NCI-H1417 treated with DMSO at 0.1 percent for 48 hours (cell line): ENCODE measurements at regions not wholly inside any gene's neighbourhood (a gene's known extent, or its start where the extent isn't known, plus 50 kb on each side); places are given as distances from the start of the nearest gene placed in this dataset.
"Not testable (repeated sequence)": the region's sequence is repeated elsewhere in the genome, so short reads cannot be mapped to it uniquely, and the experiment has no call there.

Source experiments
- DNase-seq: peaks from one replicate; lab custom pipeline; 2025; lab: John Stamatoyannopoulos, UW

- DNase-seq, result not testable (repeated sequence)
Observed at GRCh38 chr6:19612672-19613466, 224.3 kb upstream of the ID4 start.

DNA sequence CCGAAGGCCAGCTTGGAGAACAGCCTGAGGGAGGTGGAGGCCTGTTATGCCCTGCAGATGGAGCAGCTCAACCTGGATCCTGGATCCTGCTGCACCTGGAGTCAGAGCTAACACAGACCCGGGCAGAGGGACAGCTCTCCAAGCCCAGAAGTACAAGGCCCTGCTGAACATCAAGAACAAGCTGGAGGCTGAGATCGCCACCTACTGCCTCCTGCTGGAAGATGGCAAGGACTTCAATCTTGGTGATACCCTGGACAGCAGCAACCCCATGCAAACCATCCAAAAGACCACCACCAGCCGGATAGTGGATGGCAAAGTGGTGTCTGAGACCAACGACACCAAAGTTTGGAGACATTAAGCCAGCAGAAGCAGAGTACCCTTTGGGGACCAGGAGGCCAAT, 223.5 kb upstream of the ID4 start:
- DNase-seq, result no peak

DNA sequence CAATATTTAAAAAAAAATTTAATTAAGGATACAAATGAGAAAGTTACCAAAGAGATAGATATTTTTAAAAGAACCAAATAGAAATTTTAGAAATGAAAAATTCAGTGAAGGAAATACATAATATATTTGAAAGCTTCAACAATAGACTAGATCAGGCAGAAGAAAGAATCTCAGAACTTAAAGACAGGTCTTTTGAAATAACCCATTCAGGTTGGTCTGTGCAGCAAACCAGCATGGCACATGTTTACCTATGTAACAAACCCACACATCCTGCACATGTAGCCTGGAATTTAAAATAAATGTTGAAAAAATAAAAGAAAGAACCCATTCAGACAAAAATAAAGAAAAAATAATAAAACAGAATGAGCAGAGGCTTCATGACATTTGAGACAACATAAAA, 221.1 kb upstream of the ID4 start:
- DNase-seq, result no peak

- DNase-seq, result no peak
Observed at GRCh38 chr6:19632230-19632629, 204.9 kb upstream of the ID4 start.

DNA sequence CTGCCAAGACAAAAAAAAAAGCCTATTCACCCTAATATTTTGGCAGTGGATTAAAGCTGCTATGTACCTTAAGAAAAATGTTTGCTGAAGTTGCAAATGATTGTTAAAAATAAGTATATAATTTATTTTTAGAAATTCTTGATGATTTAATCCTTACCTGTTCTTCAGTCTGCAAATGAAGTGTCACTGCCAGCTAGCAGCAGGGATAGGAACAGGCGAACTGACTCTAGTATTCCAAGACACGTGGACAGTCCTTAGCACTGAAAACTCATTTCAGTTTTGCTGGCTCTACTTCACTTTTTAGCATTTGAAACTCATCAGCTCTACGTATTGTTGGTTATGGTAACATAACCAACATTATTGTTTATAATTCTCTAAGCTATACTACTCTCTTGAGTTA, 204.4 kb upstream of the ID4 start:
- DNase-seq, result no peak

DNA sequence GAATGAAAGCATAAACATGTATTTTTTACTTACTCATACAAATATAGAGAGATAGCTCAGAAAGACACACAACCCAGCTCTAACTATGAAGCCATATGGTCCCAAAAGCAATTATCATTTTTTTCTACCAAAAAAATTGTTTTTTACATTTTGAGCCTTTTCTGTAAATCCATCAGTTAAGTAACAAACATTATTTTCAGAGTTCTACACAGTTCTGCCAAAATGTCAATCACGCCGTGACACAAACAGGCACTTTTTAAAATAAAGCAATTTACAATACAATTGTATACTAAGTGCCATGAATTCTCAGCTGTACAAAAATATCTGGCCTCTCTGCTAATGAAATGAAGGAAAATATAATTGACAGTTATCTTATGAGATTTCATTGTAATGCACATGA, 201.4 kb upstream of the ID4 start:
- DNase-seq, result no peak

DNA sequence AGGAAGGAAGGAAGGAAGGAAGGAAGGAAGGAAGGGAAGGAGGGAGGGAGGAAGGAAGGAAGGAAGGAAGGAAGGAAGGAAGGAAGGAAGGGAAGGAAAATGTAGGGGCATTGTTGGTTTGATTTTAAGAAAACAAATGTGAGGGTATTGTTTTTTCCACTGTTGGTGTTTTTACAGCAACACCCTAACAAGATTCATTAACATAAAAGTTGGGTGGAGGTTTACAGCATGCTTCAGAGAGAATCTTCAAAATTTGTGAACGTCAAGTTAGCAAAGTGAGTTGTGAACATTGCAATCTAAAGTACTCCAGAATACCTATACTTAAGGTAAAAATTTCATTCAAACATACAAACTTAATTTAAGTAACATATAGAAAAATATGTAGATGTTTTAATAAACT, 200.2 kb upstream of the ID4 start:
- no peak for DNase-seq

GRCh38 chr6:19638931-19639330, 198.2 kb upstream of the ID4 start:
- DNase-seq, result no peak

DNA sequence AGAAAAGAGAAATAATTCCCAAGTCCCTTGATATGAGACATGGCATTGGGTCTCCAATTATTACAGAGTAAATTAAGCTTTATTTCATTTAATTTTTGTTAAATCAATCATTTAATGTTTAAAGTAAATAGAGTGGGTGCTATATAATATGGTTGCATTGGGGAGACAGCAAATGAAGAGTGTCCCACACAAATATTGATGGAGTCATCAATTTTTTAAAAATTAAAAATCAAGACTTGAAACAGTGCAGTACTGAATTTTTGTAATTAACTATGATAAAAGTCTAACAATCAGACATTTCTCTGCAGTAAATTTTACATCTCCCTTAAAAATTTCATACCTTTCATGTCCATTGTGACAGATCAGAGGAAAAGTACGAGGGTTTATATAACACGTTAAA, 193.9 kb upstream of the ID4 start:
- no peak for DNase-seq

- no peak for DNase-seq
Observed at GRCh38 chr6:19643713-19644112, 193.5 kb upstream of the ID4 start.

DNA sequence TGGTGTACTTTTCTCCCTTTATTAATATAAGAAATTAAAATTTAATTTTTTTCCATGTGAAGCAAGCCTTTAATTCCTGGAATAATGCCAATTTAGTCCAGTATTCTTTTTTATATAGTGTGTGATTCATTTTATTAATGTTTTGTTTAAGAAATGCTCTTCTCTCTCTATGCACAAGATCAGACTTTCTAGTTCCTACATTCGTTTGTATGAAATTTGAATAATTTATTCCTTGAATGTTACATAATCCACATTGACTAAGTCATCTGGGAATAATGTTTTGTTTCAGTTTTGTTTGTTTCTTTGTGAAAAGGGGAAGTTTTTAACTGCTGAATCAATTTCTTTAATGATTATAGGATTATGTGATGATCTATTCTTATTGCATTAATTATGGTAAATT, 181.4 kb upstream of the ID4 start:
- DNase-seq, result no peak

DNA sequence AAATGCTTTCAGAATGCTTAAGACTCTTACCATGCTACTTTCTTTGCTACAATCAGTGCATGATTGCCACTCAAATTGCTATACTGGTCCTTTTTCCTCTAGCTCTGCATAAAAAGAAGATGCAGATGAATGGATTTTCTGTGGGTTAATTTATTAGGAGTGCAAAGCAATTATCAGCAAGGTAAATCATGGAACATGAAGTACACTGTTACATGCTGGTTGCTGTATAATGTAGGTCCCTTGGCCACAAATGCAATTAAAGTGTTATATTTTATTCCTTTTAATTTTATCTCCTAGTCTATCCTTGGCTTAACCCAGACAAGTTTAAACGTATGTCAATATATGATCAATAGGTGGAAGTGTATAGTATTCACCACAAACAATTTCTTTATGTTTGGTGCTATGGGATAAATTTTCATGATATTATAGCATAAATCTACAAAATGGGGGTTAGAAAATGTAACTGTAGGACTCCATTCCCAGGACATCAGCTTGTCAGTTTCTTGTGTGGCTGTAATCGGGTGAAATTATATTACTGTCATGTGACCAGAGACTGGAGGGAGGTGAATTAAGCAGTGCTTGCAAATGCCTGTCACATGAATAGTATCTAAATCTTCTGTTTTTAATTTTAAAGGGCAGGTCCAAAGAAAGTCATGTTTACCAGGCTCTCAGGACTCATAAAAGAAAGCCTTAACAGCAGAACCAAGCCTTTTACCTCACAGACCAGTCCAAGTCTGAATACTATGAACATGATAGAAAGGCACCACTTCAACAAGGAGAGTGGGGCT, 176.9 kb upstream of the ID4 start:
- no peak for DNase-seq

GRCh38 chr6:19662911-19663310, 174.3 kb upstream of the ID4 start:
- DNase-seq, result no peak

- no peak for DNase-seq
Observed at GRCh38 chr6:19663479-19663878, 173.7 kb upstream of the ID4 start.

GRCh38 chr6:19664050-19664449, 173.1 kb upstream of the ID4 start:
- no peak for DNase-seq

DNA sequence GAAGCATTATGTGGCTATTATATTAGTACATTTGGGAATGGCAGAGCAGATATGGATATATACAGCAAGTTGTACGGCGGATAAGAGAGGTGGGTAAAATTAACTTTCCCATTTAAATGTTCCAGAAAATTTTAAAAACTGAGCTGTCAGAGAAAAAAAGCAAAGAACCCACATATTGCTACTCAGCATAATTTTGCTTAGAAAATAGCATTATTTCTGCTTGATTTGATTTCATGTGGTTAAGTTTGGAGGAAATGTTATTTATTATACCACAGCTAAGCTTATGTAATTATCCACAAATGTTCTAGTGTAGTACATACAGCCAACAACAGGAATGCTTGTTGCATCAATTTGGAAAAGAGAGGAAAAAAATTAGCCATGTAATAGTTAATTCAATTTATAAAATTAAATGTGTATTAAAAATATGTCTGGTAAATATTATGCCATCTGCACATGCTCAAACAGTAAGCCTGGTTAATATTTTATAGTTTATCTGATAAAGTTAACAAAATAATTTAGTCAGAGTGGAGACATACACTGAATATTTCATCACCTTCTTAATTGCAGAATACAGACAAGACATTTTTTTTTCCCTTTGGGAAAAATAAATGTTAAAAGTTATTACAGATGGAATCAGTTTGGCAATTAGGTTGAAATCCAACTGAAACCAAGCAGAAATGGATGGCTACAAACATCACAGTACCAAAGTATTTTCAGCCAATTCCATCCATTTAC, 172.1 kb upstream of the ID4 start:
- no peak for DNase-seq

DNA sequence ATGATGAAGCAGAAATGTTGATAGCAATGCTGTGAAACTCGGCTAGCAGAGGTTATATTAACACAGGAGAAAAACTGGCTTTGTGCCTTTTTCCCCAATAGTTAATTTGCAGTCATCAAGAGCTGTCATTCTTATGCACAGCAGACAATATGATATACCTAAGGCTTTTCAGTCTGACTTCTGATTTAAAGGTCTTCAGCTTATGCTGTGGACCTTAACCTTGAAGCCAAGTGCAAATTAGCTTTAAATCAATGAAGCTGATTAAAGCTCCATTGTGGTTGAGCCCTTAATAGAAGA, 171.6 kb upstream of the ID4 start:
- no peak for DNase-seq

DNA sequence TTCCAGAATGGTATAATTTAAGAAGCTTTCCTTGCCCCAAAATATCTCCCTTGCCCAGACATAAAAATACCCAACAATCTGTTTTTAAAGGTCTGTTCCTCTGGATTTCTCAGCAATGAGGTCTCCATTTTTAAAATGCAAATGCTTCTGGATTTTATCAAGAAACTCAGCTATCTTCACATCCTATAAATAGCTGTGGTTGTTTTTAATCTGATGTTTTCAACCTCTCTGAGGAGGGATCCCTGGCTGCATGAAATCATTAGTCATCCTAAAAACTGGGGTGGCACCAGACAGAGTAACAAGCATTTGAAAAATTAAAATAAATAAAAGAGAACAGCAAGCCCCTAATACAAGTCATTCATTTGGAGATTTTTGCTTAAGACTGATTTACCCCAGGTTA, 168.5 kb upstream of the ID4 start:
- DNase-seq, result no peak

GRCh38 chr6:19669206-19669605, 168.0 kb upstream of the ID4 start:
- DNase-seq, result no peak

DNA sequence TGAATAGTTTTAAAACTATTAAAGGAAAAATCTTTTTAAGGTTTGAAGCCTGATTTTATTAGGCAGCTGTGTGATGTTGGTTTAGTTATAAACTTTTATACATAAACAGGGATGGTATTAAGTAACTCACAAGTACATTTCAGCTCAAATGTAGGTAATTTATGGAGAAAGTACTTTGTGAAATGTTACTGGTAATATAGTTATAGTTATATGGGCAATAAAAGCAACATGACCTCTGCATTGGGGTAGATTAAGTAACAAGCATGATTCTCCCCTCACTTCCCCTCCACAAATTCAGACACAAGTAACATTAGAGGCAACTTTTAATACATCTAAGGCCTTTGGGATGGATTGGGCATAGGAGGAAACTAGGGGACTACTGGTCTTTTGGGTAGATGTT, 154.3 kb upstream of the ID4 start:
- no peak for DNase-seq

DNA sequence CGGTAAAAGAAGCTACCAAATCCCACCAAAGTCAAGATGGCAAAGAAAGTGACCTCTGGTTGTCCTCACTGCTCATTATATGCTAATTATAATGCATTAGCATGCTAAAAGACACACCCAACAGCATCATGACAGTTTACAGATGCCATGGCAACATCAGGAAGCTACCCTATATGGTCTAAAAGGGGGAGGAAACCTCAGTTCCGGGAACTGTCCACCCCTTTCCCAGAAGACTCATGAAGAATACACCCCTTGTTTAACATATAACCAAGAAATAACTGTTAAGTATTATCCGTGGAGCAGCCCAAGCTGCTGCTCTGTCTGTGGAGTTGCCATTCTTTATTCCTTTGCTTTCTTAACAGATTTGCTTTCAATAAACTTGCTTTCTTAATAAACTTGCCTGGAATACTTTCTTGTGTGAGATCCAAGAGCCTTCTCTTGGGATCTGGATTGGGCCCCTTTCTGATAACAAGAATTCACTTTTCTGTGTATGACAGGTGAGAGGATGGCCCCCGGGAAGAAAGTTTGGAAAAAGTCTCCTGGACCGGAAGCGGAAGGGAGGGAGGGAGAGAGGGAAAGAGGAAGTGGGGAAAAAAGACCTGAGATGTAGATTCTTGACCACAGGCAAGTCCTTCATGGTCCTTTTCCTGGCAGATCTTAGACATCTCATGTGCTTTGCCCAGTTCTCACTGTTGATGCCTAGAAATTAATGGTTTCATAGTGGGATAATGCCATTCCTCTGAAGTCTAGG, 146.7 kb upstream of the ID4 start:
- no peak for DNase-seq

DNA sequence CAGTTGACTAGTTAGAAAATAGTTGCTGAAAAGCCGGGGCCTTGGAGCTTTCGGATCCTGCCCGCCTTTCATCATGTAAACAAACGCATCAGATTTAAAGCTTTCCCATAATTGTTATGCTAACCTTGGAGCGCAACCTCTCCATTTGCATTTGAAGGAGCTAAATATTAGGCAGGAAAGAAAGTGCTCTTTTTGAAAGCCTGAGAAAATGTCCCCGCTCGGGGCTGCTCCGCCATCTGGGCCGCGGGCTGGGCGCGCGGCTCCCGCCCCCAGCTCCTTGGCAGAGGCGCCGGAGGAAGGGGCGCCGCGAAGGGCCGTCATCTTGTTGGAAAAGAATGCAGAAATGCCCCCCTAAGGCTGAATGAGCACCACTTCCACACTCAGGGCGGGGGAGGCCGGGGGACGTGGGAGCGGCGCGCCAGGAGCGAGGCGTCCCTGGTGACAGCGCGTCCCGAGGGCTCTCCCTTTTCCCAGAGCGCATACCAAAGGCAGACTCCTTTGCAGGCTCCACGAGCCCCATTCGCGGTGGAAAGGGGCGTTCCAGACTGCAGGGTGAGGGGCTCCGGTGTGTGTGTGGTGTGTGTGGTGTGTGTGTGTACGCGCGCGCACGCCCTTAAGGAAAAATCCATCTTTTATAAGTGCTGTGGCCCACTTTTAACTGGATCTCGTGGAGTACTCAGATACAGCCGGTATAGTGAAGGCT, 145.6 kb upstream of the ID4 start:
- no peak for DNase-seq
